ENCODE measurements at regions not wholly inside any gene's neighbourhood (a gene's known extent, or its start where the extent isn't known, plus 50 kb on each side); places are given as distances from the start of the nearest gene placed in this dataset.

- TF ChIP-seq CTCF (IDR thresholded peaks at IDR 0.05): no peak
- DNase-seq (ENCODE audit: low spot score): no peak
- no peaks in the 10 kb centered on the region for H3K36me3 ChIP-seq
- H3K4me3 ChIP-seq: no peak overlapping the region
- no peaks in the 10 kb centered on the region for H3K9me3 ChIP-seq
- H3K27ac ChIP-seq: no peak overlapping the region
- no peaks in the 10 kb centered on the region for H3K4me1 ChIP-seq
- H3K27me3 ChIP-seq: no peaks in the 10 kb centered on the region
Measured at GRCh38 chr3:25281041-25281731, 146.9 kb upstream of the RARB start.

GRCh38 chr3:25281732-25282126 lies 146.3 kb upstream of the RARB start:
- H3K36me3 ChIP-seq: no peaks in the 10 kb centered on the region

GRCh38 chr3:25283613-25284012 lies 144.4 kb upstream of the RARB start:
- no peaks in the 10 kb centered on the region for H3K9me3 ChIP-seq
- H3K27ac ChIP-seq: no peak overlapping the region
- no peak overlapping the region for H3K4me3 ChIP-seq
- H3K36me3 ChIP-seq: no peaks in the 10 kb centered on the region
- TF ChIP-seq CTCF (IDR thresholded peaks at IDR 0.05): no peak
- H3K27me3 ChIP-seq: no peaks in the 10 kb centered on the region
- DNase-seq (ENCODE audit: low spot score): no peak
- no peaks in the 10 kb centered on the region for H3K4me1 ChIP-seq

More at GRCh38 chr3:25281732-25282126, 146.3 kb upstream of the RARB start:
- TF ChIP-seq CTCF (IDR thresholded peaks at IDR 0.05): no peak
- Histone ChIP-seq H3K27me3 (no peaks in the 10 kb centered on the region), H3K4me3 (no peak overlapping the region), H3K9me3 (no peaks in the 10 kb centered on the region), H3K4me1 (no peaks in the 10 kb centered on the region), H3K27ac (no peak overlapping the region)
- no peak for DNase-seq (ENCODE audit: low spot score)

- H3K4me3 ChIP-seq: no peak overlapping the region
- H3K27me3 ChIP-seq: no peaks in the 10 kb centered on the region
- no peaks in the 10 kb centered on the region for H3K36me3 ChIP-seq
- H3K9me3 ChIP-seq: no peaks in the 10 kb centered on the region
- no peaks in the 10 kb centered on the region for H3K4me1 ChIP-seq
- no peak for TF ChIP-seq CTCF (IDR thresholded peaks at IDR 0.05)
- DNase-seq (ENCODE audit: low spot score): no peak
- no peak overlapping the region for H3K27ac ChIP-seq
Measured at GRCh38 chr3:25284249-25284648, 143.8 kb upstream of the RARB start.

GRCh38 chr3:25287291-25287884 lies 140.7 kb upstream of the RARB start:
- Histone ChIP-seq H3K4me3 (no peak overlapping the region), H3K27ac (no peak overlapping the region), H3K27me3 (no peaks in the 10 kb centered on the region), H3K4me1 (no peaks in the 10 kb centered on the region), H3K9me3 (no peaks in the 10 kb centered on the region), H3K36me3 (no peaks in the 10 kb centered on the region)
- no peak for DNase-seq (ENCODE audit: low spot score)
- TF ChIP-seq CTCF (IDR thresholded peaks at IDR 0.05): no peak

GRCh38 chr3:25288413-25288812 lies 139.7 kb upstream of the RARB start:
- Histone ChIP-seq H3K27ac (no peak overlapping the region), H3K9me3 (no peaks in the 10 kb centered on the region), H3K36me3 (no peaks in the 10 kb centered on the region), H3K27me3 (no peaks in the 10 kb centered on the region), H3K4me1 (no peaks in the 10 kb centered on the region), H3K4me3 (no peak overlapping the region)
- TF ChIP-seq CTCF (IDR thresholded peaks at IDR 0.05): no peak
- no peak for DNase-seq (ENCODE audit: low spot score)

All from right atrium auricular region (tissue), 2 donors.